A673 (cell line): ENCODE measurements at regions not wholly inside any gene's neighbourhood (a gene's known extent, or its start where the extent isn't known, plus 50 kb on each side); places are given as distances from the start of the nearest gene placed in this dataset.

Source experiments
- BruUV-seq: library from RNA; stranded (reverse); fragments of 400-500 nt; replicated peaks from 2 replicates; lab custom pipeline; 2021; lab: Mats Ljungman, UMichigan
- CTCF ChIA-PET: fragments of 300-600 bp; sonication (Branson Sonifier 250); formaldehyde crosslinking; loops from one replicate; lab custom pipeline; 2022; ENCODE audit warnings: antibody characterized with exemption; lab: Charles Lee
- POLR2A ChIA-PET: fragments of 300-600 bp; sonication (Branson Sonifier 250); formaldehyde crosslinking; loops from one replicate; lab custom pipeline; 2022; ENCODE audit warnings: antibody characterized with exemption; ENCODE audit not compliant: low non-redundant PET; lab: Charles Lee
- DNase-seq: peaks from one replicate; pipeline ENCODE4 v3.0.0-alpha.2; 2015; ENCODE audit warnings: low spot score
- H3K27ac ChIP-seq: fragments of 200-600 bp; sonication (generic); 2 replicates; pipeline ENCODE4 v1.5.1; 2016; ENCODE audit warnings: mixed run types, low read depth, mild to moderate bottlenecking, mixed read lengths, antibody characterized with exemption, low read length; ENCODE audit not compliant: poor library complexity, severe bottlenecking
- H3K27me3 ChIP-seq: fragments of 200-600 bp; sonication (generic); replicated peaks from 2 replicates; pipeline ENCODE4 v1.6.1; 2017; ENCODE audit warnings: mixed run types, low read depth, mild to moderate bottlenecking, mixed read lengths, antibody characterized with exemption, low read length; ENCODE audit not compliant: insufficient read depth, poor library complexity
- H3K36me3 ChIP-seq: fragments of 200-600 bp; sonication (generic); 2 replicates; pipeline ENCODE4 v1.6.1; 2016; ENCODE audit warnings: mixed run types, mild to moderate bottlenecking, mixed read lengths, antibody characterized with exemption, low read length; ENCODE audit not compliant: insufficient read depth, poor library complexity, severe bottlenecking
- H3K4me1 ChIP-seq: fragments of 200-600 bp; sonication (generic); 2 replicates; pipeline ENCODE4 v1.6.1; 2017; ENCODE audit warnings: mixed run types, mild to moderate bottlenecking, mixed read lengths, antibody characterized with exemption, low read length; ENCODE audit not compliant: insufficient read depth, poor library complexity, severe bottlenecking
- H3K4me3 ChIP-seq: fragments of 200-600 bp; sonication (generic); 2 replicates; pipeline ENCODE4 v1.5.1; 2016; ENCODE audit warnings: low read depth, mixed run types, mild to moderate bottlenecking, mixed read lengths, low read length; ENCODE audit not compliant: poor library complexity, severe bottlenecking
- H3K9me3 ChIP-seq: fragments of 200-600 bp; sonication (generic); 2 replicates; pipeline ENCODE4 v1.6.1; 2016; ENCODE audit warnings: mixed run types, low read depth, mild to moderate bottlenecking, mixed read lengths, antibody characterized with exemption, low read length; ENCODE audit not compliant: poor library complexity, severe bottlenecking
- CTCF ChIP-seq: fragments of 300-800, 200-600 bp; sonication (generic); conservative IDR thresholded peaks from 2 replicates; pipeline ENCODE4 v1.5.1; 2017; ENCODE audit warnings: low read depth, mild to moderate bottlenecking, antibody characterized with exemption, low read length, moderate library complexity, mixed read lengths
- EZH2 ChIP-seq: fragments of 200-600 bp; sonication (generic); IDR thresholded peaks from 2 replicates; pipeline ENCODE4 v1.6.1; 2017; ENCODE audit warnings: borderline replicate concordance, low read depth, mild to moderate bottlenecking, mixed read lengths, antibody characterized with exemption, low read length; ENCODE audit not compliant: poor library complexity, severe bottlenecking
- intact Hi-C: fragments of 100-400 bp; cut with micrococcal nuclease; formaldehyde crosslinking; loops from one replicate; pipeline ENCODE4 v1.10.0; 2022; ENCODE audit not compliant: unreplicated experiment

GRCh38 chr21:15204970-15205286 is 140.1 kb upstream of the NRIP1 start:
- Histone ChIP-seq H3K27ac (no peak overlapping the region), H3K36me3 (no peaks in the 10 kb centered on the region), H3K9me3 (no peaks in the 10 kb centered on the region), H3K4me1 (no peaks in the 10 kb centered on the region), H3K4me3 (no peak overlapping the region), H3K27me3 (no peaks in the 10 kb centered on the region)
- no TSS peak for BruUV-seq
- TF ChIP-seq EZH2 (no peak), CTCF (no peak)
- ChIA-PET CTCF (no interaction called here), POLR2A (no interaction called here)
- DNase-seq, result no peak
- intact Hi-C loops, result no loop called here

DNA sequence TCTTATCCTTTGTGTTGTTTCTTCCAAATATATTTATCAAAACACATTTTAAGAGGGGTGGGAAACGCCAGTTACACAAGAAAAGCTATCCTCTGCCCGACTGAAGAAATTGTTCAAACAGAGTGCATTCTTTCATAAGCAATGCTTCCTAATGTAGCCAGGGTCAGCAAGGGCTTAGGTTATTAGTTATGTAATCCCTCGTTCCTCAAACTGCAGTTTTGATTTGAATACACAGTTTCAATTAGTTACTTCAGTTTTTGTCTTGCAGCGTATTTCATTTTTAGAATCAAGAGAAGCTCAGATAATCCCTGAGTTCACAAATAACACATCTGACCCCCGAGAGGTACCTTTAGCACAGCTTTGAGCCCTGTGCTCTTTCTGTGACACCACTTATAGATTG is 141.7 kb upstream of the NRIP1 start:
- no peak for DNase-seq
- TF ChIP-seq EZH2, result no peak
- TF ChIP-seq CTCF, result no peak
- Histone ChIP-seq H3K4me3 (no peak overlapping the region), H3K36me3 (no peaks in the 10 kb centered on the region), H3K4me1 (no peaks in the 10 kb centered on the region), H3K27me3 (no peaks in the 10 kb centered on the region), H3K9me3 (no peaks in the 10 kb centered on the region), H3K27ac (no peak overlapping the region)
- ChIA-PET POLR2A (no interaction called here), CTCF (no interaction called here)
- intact Hi-C loops, result no loop called here
- no TSS peak for BruUV-seq

GRCh38 chr21:15207231-15207630 is 142.4 kb upstream of the NRIP1 start:
- no peaks in the 10 kb centered on the region for H3K9me3 ChIP-seq
- no peaks in the 10 kb centered on the region for H3K4me1 ChIP-seq
- no peaks in the 10 kb centered on the region for H3K27me3 ChIP-seq
- no peaks in the 10 kb centered on the region for H3K36me3 ChIP-seq
- no TSS peak for BruUV-seq
- POLR2A ChIA-PET, result no interaction called here
- H3K27ac ChIP-seq, result no peak overlapping the region
- no peak for TF ChIP-seq CTCF
- TF ChIP-seq EZH2, result no peak
- intact Hi-C loops, result no loop called here
- no peak for DNase-seq
- CTCF ChIA-PET, result no interaction called here
- no peak overlapping the region for H3K4me3 ChIP-seq
